H9 (cell line): ENCODE measurements at regions not wholly inside any gene's neighbourhood (a gene's known extent, or its start where the extent isn't known, plus 50 kb on each side); places are given as distances from the start of the nearest gene placed in this dataset.

Source experiments
- DNase-seq: peaks from one replicate; pipeline ENCODE4 v3.0.0-alpha.2; 2017
- H2AFZ ChIP-seq: one replicate; pipeline ENCODE4 v1.6.1; 2013; ENCODE audit warnings: mild to moderate bottlenecking, low read length, control low read depth, moderate library complexity
- H2AK5ac ChIP-seq: 2 replicates; pipeline ENCODE4 v1.6.1; 2013; ENCODE audit warnings: low read length, control low read depth, mixed read lengths; ENCODE audit not compliant: insufficient read length
- H2BK120ac ChIP-seq: one replicate; pipeline ENCODE4 v1.6.1; 2013; ENCODE audit warnings: low read depth, mild to moderate bottlenecking, low read length, control low read depth, inconsistent platforms; ENCODE audit not compliant: poor library complexity, severe bottlenecking
- H2BK12ac ChIP-seq: 2 replicates; pipeline ENCODE4 v1.6.1; 2013; ENCODE audit warnings: low read length, control low read depth, mixed read lengths, low read depth; ENCODE audit not compliant: insufficient read length
- H2BK15ac ChIP-seq: 2 replicates; pipeline ENCODE4 v1.6.1; 2013; ENCODE audit warnings: low read depth, low read length, control low read depth
- H2BK20ac ChIP-seq: one replicate; pipeline ENCODE4 v1.6.1; 2013; ENCODE audit warnings: low read depth, mild to moderate bottlenecking, low read length, control low read depth, inconsistent platforms; ENCODE audit not compliant: poor library complexity, severe bottlenecking
- H2BK5ac ChIP-seq: 2 replicates; pipeline ENCODE4 v1.6.1; 2013; ENCODE audit warnings: low read length, control low read depth, mixed read lengths; ENCODE audit not compliant: insufficient read length
- H3K14ac ChIP-seq: 2 replicates; pipeline ENCODE4 v1.6.1; 2013; ENCODE audit warnings: low read length, control low read depth; ENCODE audit not compliant: insufficient read depth
- H3K18ac ChIP-seq: 2 replicates; pipeline ENCODE4 v1.6.1; 2013; ENCODE audit warnings: low read depth, mild to moderate bottlenecking, mixed read lengths, low read length, control low read depth; ENCODE audit not compliant: insufficient read length
- H3K23ac ChIP-seq: 2 replicates; pipeline ENCODE4 v1.6.1; 2013; ENCODE audit warnings: low read length, control low read depth, mixed read lengths, low read depth; ENCODE audit not compliant: insufficient read length
- H3K23me2 ChIP-seq: 2 replicates; pipeline ENCODE4 v1.6.1; 2013; ENCODE audit warnings: low read depth, mild to moderate bottlenecking, mixed read lengths, low read length, control low read depth; ENCODE audit not compliant: insufficient read length, poor library complexity, severe bottlenecking
- H3K27ac ChIP-seq: 2 replicates; pipeline ENCODE4 v1.5.1; 2013; ENCODE audit warnings: low read length, control low read depth, mixed read lengths, low read depth; ENCODE audit not compliant: insufficient read length
- H3K27me3 ChIP-seq: 2 replicates; pipeline ENCODE4 v1.6.1; 2013; ENCODE audit warnings: low read length, control low read depth, inconsistent platforms; ENCODE audit not compliant: insufficient read depth
- H3K4ac ChIP-seq: 2 replicates; pipeline ENCODE4 v1.6.1; 2013; ENCODE audit warnings: low read depth, mild to moderate bottlenecking, control low read depth, inconsistent platforms, low read length, moderate library complexity
- H3K4me1 ChIP-seq: 2 replicates; pipeline ENCODE4 v1.6.1; 2013; ENCODE audit warnings: low read length, control low read depth, inconsistent platforms; ENCODE audit not compliant: insufficient read depth
- H3K4me2 ChIP-seq: 2 replicates; pipeline ENCODE4 v1.6.1; 2013; ENCODE audit warnings: low read length, control low read depth, mixed read lengths; ENCODE audit not compliant: insufficient read length, insufficient read depth
- H3K56ac ChIP-seq: 2 replicates; pipeline ENCODE4 v1.6.1; 2013; ENCODE audit warnings: low read depth, mild to moderate bottlenecking, mixed read lengths, low read length, control low read depth; ENCODE audit not compliant: insufficient read length
- H3K79me1 ChIP-seq: 2 replicates; pipeline ENCODE4 v1.6.1; 2013; ENCODE audit warnings: low read depth, mild to moderate bottlenecking, moderate library complexity, low read length, control low read depth, inconsistent platforms; ENCODE audit not compliant: insufficient read depth, poor library complexity, severe bottlenecking
- H3K79me2 ChIP-seq: 2 replicates; pipeline ENCODE4 v1.6.1; 2013; ENCODE audit warnings: low read length, control low read depth, inconsistent platforms; ENCODE audit not compliant: insufficient read depth
- H3K9ac ChIP-seq: 2 replicates; pipeline ENCODE4 v1.6.1; 2013; ENCODE audit warnings: low read length, control low read depth, mixed read lengths; ENCODE audit not compliant: insufficient read length; ENCODE audit errors: extremely low read depth
- H3K9me3 ChIP-seq: one replicate; pipeline ENCODE4 v1.6.1; 2013; ENCODE audit warnings: low read depth, low read length, inconsistent platforms; ENCODE audit not compliant: control insufficient read depth
- H3T11ph ChIP-seq: one replicate; pipeline ENCODE4 v1.6.1; 2013; ENCODE audit warnings: mild to moderate bottlenecking, low read length, control low read depth, inconsistent platforms
- H4K20me1 ChIP-seq: one replicate; pipeline ENCODE4 v1.6.1; 2013; ENCODE audit not compliant: control insufficient read depth, insufficient read length, insufficient read depth
- H4K5ac ChIP-seq: 2 replicates; pipeline ENCODE4 v1.6.1; 2013; ENCODE audit warnings: low read depth, mild to moderate bottlenecking, mixed read lengths, low read length, control low read depth; ENCODE audit not compliant: insufficient read length
- H4K8ac ChIP-seq: replicated peaks from 2 replicates; pipeline ENCODE4 v1.6.1; 2013; ENCODE audit warnings: low read length, control low read depth, mixed read lengths, low read depth; ENCODE audit not compliant: insufficient read length
- H4K91ac ChIP-seq: 2 replicates; pipeline ENCODE4 v1.6.1; 2013; ENCODE audit warnings: low read depth, mild to moderate bottlenecking, moderate library complexity, mixed read lengths, low read length, control low read depth; ENCODE audit not compliant: insufficient read length
- H3K27ac Mint-ChIP-seq, 3 experiments: 2 replicates in 2 of 3; 3 replicates in 1 of 3; pipeline ENCODE4 v1.8.0; 2020 to 2021; ENCODE audit warnings: mixed read lengths in 3 of 3, mild to moderate bottlenecking in 1 of 3, moderate library complexity in 1 of 3
- H3K27me3 Mint-ChIP-seq: 2 replicates; pipeline ENCODE4 v1.8.0; 2021; ENCODE audit warnings: low read depth, mild to moderate bottlenecking, moderate library complexity, mixed read lengths
- H3K36me3 Mint-ChIP-seq, 3 experiments: 2 replicates in 2 of 3; 3 replicates in 1 of 3; pipeline ENCODE4 v1.8.0; 2020 to 2021; ENCODE audit warnings: low read depth in 3 of 3, mixed read lengths in 3 of 3; ENCODE audit not compliant: insufficient read depth in 1 of 3
- H3K4me1 Mint-ChIP-seq, 2 experiments: 2 replicates each; pipeline ENCODE4 v1.8.0; 2020; ENCODE audit warnings: mixed read lengths in 2 of 2
- H3K4me3 Mint-ChIP-seq, 2 experiments: 2 replicates in 1 of 2; 3 replicates in 1 of 2; pipeline ENCODE4 v1.8.0; 2020 to 2021; ENCODE audit warnings: mild to moderate bottlenecking in 2 of 2, mixed read lengths in 2 of 2, moderate library complexity in 1 of 2
- H3K9me3 Mint-ChIP-seq, 2 experiments: 2 replicates in 1 of 2; 3 replicates in 1 of 2; pipeline ENCODE4 v1.8.0; 2020; ENCODE audit warnings: mild to moderate bottlenecking in 2 of 2, mixed read lengths in 2 of 2, moderate library complexity in 1 of 2
- WGBS: extraction: QIAGEN DNeasy Blood & Tissue Kit; methylation state at CpG from one replicate; pipeline ENCODE4 v1.1.7; 2013; ENCODE audit warnings: missing lambda C conversion rate, low lambda C conversion rate, mixed read lengths; ENCODE audit not compliant: insufficient read length; ENCODE audit errors: extremely low coverage; 5-methylcytosine and 5-hydroxymethylcytosine counted together
- TF ChIP-seq, protein P1 (sequence below): fragments of 200-600 bp; sonication (generic); conservative IDR thresholded peaks from 3 replicates; pipeline ENCODE4 v1.8.0; 2021; ENCODE audit warnings: antibody characterized with exemption, mild to moderate bottlenecking

DNA sequence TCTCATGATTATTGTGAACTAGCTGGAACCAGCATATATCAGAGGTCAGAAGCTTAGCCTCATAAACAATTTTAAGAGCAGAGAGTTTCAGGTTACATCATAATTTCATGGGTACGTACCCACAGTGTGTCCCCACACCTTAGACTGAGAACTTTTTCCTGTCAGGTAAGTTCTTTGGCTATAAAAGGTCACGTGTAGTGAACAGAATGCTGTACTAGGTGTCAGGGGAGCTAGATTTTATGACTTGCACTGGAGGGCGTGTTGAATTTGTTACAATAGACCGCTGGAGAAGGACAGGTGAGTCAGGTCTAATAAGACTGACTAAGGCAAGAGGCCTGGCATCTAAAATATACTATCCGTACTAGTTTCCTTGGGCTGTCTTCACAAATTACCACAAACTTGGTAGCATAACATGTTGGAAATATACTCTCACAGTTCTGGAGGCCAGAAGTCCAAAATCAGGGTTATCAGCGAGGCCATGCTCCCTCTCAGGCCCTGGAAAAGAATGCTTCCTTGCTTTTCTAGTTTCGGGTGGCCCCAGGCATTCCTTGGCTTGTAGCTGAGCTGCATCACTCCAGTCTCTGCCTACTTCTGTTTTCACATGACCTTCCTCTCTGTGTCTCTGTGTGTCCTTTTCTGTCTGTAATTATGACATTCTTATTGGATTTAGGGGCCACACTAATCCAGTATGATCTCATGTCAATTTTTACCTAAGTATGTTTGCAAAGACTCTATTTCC is 512.0 kb upstream of the NR3C2 start:
- no peak overlapping the region for H4K5ac ChIP-seq
- Mint-ChIP-seq H3K36me3 (no peaks in the 10 kb centered on the region), H3K27me3 (no peaks in the 10 kb centered on the region), H3K9me3 (no peaks in the 10 kb centered on the region), H3K4me3 (no peak overlapping the region), H3K27ac (no peak overlapping the region), H3K4me1 (no peaks in the 10 kb centered on the region)
- H3K18ac ChIP-seq, result no peak overlapping the region
- no peak overlapping the region for H3K4ac ChIP-seq
- H3K9me3 ChIP-seq, result no peaks in the 10 kb centered on the region
- H2AK5ac ChIP-seq, result no peak overlapping the region
- no peak overlapping the region for H2BK5ac ChIP-seq
- H3T11ph ChIP-seq, result no peak overlapping the region
- H3K14ac ChIP-seq, result no peak overlapping the region
- TF ChIP-seq, protein P1, sequence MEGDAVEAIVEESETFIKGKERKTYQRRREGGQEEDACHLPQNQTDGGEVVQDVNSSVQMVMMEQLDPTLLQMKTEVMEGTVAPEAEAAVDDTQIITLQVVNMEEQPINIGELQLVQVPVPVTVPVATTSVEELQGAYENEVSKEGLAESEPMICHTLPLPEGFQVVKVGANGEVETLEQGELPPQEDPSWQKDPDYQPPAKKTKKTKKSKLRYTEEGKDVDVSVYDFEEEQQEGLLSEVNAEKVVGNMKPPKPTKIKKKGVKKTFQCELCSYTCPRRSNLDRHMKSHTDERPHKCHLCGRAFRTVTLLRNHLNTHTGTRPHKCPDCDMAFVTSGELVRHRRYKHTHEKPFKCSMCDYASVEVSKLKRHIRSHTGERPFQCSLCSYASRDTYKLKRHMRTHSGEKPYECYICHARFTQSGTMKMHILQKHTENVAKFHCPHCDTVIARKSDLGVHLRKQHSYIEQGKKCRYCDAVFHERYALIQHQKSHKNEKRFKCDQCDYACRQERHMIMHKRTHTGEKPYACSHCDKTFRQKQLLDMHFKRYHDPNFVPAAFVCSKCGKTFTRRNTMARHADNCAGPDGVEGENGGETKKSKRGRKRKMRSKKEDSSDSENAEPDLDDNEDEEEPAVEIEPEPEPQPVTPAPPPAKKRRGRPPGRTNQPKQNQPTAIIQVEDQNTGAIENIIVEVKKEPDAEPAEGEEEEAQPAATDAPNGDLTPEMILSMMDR, result no peak
- no peak overlapping the region for H3K56ac ChIP-seq
- H3K79me1 ChIP-seq, result no peaks in the 10 kb centered on the region
- H2BK120ac ChIP-seq, result no peak overlapping the region
- H2BK20ac ChIP-seq, result no peak overlapping the region
- WGBS, result no CpG with 5 or more reads among the region's 7 CpGs
- H3K23ac ChIP-seq, result no peak overlapping the region
- H3K23me2 ChIP-seq, result no peaks in the 10 kb centered on the region
- H2AFZ ChIP-seq, result no peak overlapping the region
- H4K91ac ChIP-seq, result no peak overlapping the region
- H4K20me1 ChIP-seq, result no peaks in the 10 kb centered on the region
- no peak overlapping the region for H2BK12ac ChIP-seq
- no peak overlapping the region for H3K27ac ChIP-seq
- no peaks in the 10 kb centered on the region for H3K79me2 ChIP-seq
- H2BK15ac ChIP-seq, result no peak overlapping the region
- no peak for DNase-seq
- H3K9ac ChIP-seq, result no peak overlapping the region
- H3K4me1 ChIP-seq, result no peaks in the 10 kb centered on the region
- no peaks in the 10 kb centered on the region for H3K27me3 ChIP-seq
- no peak overlapping the region for H3K4me2 ChIP-seq
- no peak overlapping the region for H4K8ac ChIP-seq
